ENCODE measurements at regions not wholly inside any gene's neighbourhood (a gene's known extent, or its start where the extent isn't known, plus 50 kb on each side); places are given as distances from the start of the nearest gene placed in this dataset.

- TF ChIP-seq CTCF (IDR thresholded peaks at IDR 0.05) (no peak), EP300 (IDR thresholded peaks at IDR 0.05; ENCODE audit: borderline replicate concordance in 1 of 2, low read depth in 1 of 2, low read length in 1 of 2) (no peak), IRF3 (IDR thresholded peaks at IDR 0.05; ENCODE audit: low read depth, low read length) (no peak), GABPA (IDR thresholded peaks at IDR 0.05; ENCODE audit: low read depth) (no peak), NFIC (IDR thresholded peaks at IDR 0.05; ENCODE audit: borderline replicate concordance) (no peak)
- TF ChIP-seq, protein P1, sequence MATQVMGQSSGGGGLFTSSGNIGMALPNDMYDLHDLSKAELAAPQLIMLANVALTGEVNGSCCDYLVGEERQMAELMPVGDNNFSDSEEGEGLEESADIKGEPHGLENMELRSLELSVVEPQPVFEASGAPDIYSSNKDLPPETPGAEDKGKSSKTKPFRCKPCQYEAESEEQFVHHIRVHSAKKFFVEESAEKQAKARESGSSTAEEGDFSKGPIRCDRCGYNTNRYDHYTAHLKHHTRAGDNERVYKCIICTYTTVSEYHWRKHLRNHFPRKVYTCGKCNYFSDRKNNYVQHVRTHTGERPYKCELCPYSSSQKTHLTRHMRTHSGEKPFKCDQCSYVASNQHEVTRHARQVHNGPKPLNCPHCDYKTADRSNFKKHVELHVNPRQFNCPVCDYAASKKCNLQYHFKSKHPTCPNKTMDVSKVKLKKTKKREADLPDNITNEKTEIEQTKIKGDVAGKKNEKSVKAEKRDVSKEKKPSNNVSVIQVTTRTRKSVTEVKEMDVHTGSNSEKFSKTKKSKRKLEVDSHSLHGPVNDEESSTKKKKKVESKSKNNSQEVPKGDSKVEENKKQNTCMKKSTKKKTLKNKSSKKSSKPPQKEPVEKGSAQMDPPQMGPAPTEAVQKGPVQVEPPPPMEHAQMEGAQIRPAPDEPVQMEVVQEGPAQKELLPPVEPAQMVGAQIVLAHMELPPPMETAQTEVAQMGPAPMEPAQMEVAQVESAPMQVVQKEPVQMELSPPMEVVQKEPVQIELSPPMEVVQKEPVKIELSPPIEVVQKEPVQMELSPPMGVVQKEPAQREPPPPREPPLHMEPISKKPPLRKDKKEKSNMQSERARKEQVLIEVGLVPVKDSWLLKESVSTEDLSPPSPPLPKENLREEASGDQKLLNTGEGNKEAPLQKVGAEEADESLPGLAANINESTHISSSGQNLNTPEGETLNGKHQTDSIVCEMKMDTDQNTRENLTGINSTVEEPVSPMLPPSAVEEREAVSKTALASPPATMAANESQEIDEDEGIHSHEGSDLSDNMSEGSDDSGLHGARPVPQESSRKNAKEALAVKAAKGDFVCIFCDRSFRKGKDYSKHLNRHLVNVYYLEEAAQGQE (IDR thresholded peaks at IDR 0.05; ENCODE audit: low read depth, low read length): no peak
Measured at GRCh38 chr4:185086053-185086452, 57.0 kb upstream of the SLC25A4 start.
